ENCODE measurements at regions not wholly inside any gene's neighbourhood (a gene's known extent, or its start where the extent isn't known, plus 50 kb on each side); places are given as distances from the start of the nearest gene placed in this dataset.

DNA sequence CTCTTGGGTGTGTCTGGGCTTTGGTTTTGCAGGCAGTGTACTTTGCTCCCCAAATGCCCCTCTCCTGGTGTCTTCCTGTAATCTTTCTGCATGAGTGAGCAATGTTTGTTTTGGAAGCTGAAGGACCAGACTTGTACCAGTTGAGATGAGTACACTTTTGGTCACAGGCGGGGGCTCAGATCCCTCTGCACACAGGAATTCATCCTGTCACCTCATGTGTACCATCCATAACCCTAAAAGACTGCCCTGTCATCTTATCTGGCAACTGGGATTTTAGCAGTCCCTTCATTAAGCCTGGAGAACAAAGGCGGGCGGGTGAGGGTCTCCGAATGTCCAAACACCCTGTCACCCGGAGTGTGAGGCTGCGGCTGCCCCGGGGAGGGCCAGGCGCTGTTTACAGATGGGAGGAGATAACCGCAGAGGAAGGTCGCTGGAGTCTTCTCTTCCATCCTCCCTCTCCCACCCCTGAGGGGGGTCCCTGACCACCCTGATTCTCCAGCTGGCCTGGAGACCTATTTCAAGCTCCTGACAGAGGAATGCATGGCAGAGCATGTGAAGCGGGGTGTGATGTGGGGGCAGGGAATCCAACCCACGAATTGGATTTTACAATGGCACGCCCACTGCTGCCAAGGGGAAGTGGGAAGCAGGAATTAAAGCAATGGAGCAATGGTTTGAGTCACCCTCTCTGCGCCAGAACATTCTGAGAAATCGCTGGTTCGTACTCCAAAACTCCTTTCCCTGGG lies 158.2 kb upstream of the MYCN start:
- no peak for DNase-seq

DNA sequence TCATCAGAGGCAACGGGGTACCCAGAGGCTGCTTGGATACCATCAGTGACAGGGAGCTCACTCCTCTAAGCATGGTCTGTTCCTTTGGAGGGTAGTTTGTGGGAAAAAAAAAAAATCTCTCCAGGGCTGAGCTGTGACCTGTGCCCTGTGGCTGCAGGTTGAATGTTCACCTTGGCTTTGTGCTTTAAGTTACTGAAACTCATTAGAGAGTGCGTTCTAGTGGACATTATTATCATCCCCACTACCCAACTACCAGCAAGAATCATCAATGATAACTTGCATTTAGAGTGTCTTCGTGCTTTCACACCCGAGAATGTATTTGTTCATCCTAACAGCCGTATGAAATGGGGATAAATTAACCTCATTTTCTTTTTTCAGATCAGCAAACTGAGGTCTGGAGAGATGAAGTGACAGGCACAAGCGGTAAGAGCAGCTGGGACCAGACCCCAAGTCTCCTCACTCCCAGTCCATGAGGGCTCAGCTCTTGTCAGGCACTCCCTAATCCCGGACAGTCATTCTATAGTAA lies 157.5 kb upstream of the MYCN start:
- DNase-seq, result no peak

DNA sequence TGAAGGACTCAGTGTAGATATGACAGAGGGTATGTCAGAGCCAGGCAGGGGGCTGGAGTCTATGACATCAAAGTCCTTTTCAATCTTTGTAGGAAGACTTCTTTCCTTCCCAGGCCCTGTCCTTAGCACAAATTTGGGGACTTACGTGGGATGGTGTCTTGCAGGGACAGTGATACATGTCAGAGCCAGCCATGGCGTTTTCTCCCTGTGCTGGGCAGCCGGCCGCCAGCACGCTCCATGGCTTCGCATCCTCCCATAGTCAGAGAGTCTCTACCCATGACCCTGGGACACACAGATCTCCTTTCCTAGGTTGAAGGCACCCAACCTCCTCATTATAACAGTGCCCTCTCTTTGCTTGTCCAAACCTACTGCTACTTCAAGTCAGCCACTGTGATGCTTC lies 156.9 kb upstream of the MYCN start:
- no peak for DNase-seq

DNA sequence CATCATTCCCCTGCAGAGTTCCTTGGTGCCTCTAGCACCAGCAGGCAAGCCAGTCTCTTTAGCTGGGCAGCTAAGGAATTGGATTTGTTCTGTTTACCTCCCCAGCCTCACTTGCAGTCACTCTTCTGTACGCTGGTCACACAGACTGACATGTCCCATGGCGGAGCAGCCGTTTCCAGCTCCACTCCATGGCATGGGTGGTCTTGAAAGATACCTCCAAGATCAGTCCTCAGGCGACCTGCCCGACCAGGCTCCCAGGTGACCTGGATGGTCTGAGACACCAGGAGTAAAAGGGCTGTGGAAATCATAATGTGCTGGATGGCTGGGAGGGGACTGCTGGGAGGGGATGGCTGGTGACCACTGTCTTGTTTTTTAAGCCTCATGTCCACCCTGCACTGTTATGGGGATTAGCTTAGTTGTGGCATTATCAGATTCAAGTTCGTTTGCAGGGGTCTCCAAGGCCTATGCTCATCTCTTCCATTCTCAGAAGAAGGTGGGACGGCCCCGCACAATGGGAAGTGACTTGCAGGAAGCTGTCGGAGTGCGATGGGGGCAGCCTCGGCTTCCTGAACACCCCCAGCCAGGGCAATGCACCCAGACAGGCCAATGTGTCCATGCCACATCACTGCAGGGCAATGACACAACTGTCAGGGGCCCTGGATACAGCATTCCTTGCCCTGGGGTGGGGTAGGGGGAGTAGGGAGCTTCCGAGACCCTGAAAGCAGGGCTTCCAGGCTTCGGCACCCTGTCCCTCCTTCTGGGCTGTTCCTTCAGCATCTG lies 156.1 kb upstream of the MYCN start:
- no peak for DNase-seq

DNA sequence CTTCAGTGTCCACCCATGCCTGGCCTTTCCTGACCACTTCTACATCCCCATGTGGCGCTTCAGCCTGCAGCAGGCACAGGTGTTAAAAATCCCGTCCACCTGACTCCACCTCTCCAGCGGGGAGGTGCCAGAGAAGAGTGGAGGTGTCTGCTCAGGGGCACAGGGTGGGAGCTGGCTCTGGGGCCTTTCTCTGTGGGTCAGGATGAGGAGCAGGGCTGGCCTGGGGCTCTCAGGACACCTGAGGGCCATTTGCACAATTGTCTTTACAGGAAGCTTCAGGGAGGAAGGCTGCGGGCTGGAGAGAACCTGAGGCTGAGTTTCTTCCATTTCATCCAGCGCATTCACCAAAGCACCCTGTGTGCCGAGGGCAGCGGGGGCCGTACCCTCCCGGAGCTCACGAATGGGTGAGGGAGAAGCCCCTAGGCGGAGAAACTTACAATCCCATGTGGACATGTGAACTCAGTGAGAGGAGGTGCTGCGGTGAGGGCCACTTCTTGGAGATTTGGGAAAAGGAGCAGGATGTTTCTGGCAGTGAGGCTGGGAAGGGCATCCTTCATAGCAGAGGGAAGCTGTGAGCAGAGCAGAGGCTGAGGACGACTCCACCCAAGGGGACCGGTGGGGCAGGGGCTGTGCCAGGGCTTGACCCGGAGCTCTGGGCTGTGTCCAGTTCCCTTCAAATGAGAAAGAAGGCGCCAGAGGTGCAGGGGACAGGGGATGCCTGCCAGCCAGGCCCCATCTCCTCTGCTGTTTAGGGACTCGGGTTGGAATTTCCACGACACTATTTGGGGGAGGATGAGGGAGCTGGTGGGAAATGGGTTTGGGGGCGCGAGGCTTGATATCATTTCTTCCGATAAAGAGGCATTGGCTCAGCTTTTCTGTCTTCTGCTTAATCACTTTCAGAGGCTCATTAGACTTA lies 155.2 kb upstream of the MYCN start:
- DNase-seq, result no peak

DNA sequence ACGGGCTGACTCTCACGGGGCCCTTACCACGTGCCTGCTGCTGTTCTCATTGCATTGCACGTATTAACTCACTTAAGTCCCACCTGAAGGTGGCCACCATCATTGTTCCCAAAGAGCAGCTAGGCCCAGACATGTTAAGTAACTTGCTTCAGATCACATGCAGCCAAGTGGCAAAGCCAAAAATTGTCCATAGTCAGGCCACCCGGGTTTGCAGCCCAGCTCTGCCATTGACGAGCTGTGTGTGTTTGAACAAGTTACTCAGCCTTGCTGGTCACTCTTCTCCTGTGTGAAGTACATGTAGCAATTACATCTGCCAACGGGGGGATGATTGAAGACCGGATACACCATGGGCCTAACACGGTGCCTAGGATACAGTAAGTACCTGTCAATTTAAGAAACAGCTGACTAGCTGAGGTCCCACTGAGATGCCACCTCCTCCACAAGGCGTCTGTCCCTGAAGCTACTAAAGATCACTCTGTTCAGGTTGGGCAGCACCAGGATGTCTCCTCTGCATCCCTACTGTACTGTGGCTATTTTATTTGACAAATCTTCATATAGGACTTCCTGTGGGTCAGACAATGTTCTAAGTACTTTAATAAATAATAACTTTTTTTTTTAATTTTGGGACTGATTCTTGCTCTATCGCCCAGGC lies 154.2 kb upstream of the MYCN start:
- no peak for DNase-seq

DNA sequence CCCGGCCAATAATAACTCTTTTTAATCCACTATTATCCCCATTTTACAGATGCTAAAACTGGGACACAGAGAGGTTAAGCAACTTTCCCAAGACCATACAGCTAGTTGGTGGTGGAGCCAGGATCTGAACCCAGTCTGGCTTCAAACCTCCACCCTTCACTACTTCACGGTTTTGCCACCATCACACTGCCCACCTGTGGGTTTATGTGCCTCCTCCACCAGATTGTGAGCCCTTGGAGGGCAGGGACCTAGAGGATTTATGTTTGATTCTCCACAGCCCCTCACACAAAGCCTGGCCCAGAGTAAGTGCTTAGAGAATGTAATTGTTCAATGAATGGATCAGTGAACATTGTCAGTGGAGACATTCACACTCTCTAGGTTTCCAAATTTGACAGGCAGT lies 153.4 kb upstream of the MYCN start:
- DNase-seq, result no peak

DNA sequence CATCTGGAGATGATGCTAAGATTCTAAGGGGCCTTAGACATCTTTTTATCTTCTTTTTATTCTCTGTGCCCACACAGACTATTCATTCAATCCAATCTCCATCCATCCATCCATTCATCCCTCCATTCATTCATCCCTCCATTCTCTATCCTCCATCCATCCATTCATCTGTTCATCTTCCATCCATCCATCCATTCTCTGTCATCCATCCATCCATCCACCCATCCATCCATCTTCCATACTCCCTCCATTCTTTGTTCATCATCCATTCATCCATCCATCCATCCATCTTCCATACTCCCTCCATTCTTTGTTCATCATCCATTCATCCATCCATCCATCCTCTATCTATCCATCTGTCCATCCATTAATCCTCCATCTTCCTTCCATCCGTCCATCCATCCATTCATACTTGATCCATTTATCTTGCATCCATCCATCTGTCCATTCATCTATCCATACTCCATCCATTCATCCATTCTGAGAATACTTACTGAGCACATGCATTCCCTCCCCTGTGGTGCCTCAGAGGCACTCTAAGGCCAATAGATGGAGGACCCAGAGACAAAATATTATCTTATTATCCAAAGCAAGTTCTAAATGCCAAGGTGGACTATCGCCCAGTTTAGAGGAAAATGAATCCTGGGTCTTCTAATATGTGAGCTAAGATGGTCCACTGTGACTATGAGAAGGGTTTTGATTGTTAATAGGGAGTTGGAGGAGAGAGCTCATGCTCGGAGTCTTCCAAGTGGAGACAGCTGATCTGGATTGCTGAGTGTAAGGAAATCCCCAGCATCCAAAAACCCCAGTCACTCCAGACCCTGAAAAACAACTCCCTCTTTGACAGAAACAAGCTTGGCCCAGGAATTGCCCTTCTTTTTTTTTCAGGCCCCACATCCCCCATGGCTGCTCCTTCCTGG lies 152.6 kb upstream of the MYCN start:
- no peak for DNase-seq

DNA sequence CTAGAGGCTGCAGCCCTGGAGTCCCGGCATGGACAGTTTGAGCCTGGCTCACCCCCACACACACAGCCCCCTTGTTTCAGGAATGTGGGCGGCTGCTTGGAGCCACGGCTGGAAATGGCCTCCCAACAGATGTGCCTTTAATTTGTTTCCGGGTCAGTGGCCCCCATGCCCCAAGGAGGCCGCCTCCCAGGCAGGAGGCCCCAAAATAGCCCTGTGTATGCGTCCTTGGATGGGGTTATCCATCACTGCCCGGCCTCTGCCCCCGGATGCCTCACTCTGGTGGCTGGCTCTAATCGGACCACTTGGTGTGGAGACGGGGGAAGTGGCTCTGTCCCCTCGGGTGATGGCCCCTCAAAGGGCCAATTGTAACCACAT lies 151.9 kb upstream of the MYCN start:
- DNase-seq, result no peak

DNA sequence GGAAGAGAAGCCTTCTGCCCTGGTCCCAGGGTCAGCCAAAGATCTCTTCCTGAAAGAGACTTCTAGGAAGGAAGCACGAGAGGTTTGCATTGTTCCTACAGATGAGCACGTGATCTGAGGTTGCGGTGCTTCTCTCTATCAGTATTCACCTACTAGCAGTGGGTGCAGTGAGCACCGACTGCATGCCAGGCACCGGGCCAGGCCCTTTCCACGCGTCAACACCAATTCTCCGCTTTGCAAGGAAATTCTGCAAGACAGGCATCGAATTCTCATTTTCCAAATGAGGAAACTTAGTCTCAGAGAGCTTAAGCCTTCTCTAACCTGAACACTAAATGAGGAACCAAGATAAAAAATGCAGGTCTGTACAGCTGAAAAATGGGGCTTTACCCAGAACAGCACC lies 151.5 kb upstream of the MYCN start:
- DNase-seq, result no peak

DNA sequence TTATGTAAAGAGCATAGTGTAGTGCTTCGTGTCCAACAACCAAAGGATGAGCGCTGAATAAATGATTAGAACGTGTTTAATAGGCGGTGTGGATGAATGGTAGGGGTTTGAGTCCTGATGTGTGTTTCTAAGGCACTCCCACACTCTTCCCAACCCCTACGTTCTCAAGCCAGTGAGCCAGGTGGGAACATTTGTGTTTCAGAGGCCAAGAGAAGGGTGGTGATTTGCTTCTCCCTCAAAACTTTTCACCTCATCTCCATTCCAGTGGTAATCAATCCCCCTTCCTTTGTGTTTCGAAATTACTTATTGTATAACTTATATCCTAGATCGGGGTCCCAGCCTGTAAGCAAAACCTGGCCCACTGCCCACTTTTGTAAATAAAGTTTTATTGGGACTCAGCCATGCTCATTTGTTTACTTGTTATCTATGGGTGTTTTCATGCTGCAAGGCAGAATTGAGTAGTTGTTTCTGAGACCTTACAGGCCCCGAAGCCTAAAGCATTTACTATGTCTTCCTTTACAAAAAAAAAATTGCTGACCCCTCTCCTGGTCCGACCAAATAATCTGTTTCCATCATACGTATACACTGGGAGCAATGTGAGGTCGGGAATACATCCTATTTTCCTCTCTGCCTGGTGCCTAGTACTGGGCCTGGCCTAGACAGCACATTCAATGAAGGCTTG lies 150.8 kb upstream of the MYCN start:
- DNase-seq, result no peak

DNA sequence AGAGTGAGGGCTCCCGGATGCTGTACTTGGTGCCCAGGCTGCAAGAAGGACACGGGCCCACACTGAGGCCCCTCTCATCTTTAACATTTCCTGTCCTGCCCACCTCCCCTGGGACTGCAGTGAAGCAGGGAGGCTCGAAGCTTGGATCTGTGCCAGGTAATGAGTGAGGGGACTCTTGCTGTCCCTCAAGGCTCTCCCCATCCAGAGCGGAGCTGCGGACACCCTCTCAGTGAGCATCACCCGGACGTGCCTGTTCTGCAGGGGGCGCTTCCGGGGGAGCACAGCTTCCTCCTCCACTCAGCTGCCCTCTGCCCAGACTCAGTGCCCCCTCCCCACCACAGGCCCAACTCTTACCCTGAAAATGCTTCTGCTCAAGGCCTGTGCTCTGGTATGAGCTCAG lies 150.0 kb upstream of the MYCN start:
- DNase-seq, result no peak

DNA sequence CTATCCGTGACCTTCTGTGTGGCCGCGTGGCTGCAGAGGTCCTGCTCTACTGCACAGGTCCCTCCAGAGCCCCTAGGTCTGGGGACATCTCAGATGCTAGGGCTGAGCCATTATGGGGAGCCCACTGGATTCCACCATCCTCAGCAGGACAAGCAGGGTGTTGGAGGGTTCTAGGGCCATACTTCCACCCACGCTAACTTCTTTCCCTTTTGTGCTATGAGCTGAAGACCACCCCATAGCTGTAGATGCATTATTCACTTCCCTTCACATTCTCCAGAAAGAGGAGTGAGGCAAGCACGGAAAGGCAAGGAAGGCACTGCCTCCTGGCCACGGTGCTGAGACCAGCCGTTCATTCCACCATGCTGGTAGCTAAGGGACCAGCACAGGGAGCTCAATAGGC lies 149.5 kb upstream of the MYCN start:
- DNase-seq, result no peak

DNA sequence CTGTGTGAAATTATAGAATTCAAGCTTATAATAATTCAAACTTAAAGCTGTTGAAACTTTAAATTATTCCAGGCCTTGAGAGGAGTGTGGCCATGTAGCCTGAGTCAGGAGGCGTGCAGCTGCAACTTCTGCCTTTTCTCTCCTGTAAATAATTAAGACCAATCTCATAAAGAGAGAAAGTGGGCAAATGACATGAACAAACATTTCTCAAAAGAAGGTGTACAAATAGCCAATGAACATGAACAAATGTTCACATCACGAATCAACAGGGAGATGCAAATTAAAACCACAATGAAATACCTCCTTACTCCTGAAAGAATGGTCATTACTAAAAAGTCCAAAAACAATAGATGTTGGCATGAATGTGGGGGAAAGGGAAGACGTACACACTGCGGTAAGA lies 149.1 kb upstream of the MYCN start:
- DNase-seq, result no peak

DNA sequence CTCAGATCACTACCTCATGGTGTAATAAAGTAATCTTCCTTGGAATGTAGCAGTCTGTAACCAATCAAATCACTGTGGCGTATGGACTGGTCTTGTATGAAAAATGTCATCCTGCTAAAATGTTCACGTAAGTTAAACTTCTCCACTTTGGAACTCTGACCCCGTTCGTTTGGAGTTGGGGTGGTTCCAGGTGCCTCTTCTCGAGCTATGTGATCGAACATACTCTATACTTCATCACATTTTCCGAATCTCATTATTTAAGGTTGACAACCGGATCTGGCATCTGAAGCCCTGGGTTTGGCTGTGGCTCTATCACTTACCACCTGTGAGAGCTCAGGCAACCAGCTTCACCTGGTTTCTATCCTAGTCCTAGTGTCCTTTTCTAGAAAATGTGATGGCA lies 148.0 kb upstream of the MYCN start:
- DNase-seq, result no peak

DNA sequence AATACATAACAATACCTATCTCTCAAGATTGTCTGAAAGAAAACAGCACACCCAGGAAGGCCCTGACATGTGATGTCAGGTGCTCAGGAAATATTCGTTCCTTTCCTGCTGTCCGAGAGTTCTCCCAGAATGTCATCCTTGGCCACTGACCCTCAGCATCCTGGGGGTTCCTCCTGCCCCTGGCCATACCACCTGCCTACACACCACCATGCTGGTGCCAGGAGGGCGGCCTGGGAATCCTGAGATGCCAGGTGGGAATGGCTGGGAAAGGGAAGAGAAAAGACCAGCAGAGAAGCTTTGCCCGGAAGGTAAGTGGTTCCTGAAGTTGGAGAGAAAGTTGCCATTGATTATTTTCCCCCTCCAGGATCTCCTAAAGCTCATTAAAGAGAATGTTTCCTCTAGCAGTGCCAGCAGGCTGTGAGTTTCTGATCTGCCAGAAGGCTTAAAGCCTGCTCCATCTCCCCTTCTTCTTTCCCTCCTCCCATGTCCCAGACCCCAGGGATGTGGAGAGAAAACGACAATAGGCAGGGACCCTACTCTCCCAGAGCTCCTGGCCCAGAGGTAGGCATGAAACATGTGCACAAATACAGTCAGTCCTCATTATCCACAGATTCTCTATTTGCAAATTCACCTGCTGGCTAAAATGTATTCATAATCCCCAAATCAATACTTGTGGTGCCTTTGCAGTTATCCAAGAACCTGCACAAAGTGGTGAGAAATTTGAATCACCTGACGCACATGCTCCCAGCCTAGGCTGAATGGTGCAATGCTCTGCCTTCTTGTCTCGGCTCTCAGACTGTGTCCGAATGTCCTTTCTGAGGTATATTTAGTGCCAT lies 147.1 kb upstream of the MYCN start:
- DNase-seq, result no peak

DNA sequence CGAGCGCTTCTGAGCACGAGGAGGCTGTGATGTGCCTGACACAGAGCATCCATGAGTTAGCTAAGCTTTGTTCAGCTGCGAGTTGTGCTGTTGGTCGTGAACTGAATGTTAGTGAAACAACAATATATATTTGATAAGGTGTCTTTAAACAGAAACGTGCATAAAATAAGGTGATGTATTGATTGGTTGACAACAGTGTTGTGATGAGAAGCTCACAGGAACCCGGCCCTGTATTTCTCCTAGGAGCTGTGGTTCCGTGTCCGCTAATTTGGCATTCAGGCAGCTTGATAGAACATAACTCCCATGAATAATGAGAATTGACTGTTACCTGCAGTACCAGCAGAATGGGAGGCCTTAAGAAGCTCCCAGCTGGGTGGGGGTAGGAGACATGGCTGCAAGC lies 146.4 kb upstream of the MYCN start:
- DNase-seq, result no peak

DNA sequence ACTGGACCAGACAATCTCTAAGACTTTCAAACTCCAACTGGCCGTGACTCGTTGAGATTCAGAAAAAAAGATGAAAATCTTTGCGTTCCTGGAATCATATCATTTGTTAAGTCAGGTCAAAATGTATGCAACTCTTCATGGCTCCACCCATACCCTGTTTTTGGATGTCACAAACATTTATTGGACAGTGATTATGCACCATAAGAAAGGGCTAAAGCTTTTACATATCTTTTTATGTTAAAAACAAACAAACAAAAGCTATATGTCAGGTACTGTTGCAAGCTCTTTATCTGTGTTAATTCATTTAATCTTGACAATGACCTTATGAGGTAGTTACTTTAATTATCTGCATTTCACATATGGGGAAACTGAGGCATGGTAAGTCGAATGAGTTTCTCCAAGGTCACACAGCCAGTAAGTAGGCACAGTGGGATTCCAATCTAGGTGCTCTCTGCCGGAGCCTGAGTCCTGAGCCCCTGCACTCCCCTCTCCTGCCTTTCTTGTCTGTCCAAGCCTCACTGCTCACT lies 145.7 kb upstream of the MYCN start:
- DNase-seq, result no peak

DNA sequence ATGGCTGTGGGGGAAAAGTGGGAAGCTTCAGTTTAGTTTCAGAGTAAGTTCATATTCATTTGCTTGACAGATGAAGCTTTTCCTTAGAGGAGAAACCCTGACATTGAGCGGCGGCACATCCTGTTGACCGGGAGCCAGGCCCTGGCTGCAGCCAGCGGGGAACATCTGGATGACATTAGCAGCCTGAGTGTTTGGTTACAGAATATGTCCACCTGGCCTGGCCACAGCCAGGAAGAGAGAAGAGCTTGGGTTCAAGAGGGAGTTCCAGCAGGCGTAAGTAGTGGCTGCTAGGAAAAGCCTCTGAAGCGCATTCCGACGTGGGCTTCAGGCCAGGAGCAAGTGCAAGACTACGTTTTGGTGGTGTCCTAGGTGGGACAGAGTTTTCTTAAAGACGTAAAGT lies 144.9 kb upstream of the MYCN start:
- no peak for DNase-seq
